MM.1S (cell line): ENCODE measurements at regions not wholly inside any gene's neighbourhood (a gene's known extent, or its start where the extent isn't known, plus 50 kb on each side); places are given as distances from the start of the nearest gene placed in this dataset.

Source experiments
- DNase-seq: peaks from one replicate; pipeline ENCODE4 v3.0.0-alpha.2; 2015
- H2AFZ ChIP-seq: fragments of 300-600 bp; sonication (generic); 2 replicates; pipeline ENCODE4 v1.6.0; 2016; ENCODE audit warnings: antibody characterized with exemption, low read length
- H3F3A ChIP-seq: fragments of 300-600 bp; sonication (generic); 2 replicates; pipeline ENCODE4 v1.6.1; 2016; ENCODE audit warnings: mild to moderate bottlenecking, antibody characterized with exemption, low read length, moderate library complexity, mixed read lengths; ENCODE audit not compliant: insufficient read depth
- H3K27ac ChIP-seq: fragments of 300-600 bp; sonication (generic); 2 replicates; pipeline ENCODE4 v1.5.1; 2016; ENCODE audit warnings: mild to moderate bottlenecking, low read length
- H3K27me3 ChIP-seq: fragments of 300-600 bp; sonication (generic); replicated peaks from 2 replicates; pipeline ENCODE4 v1.6.0; 2016; ENCODE audit warnings: low read length; ENCODE audit not compliant: insufficient read depth
- H3K36me3 ChIP-seq: fragments of 300-600 bp; sonication (generic); replicated peaks from 2 replicates; pipeline ENCODE4 v1.6.1; 2016; ENCODE audit warnings: mild to moderate bottlenecking, low read length, mixed read lengths; ENCODE audit not compliant: insufficient read depth
- H3K4me1 ChIP-seq: fragments of 300-600 bp; sonication (generic); 2 replicates; pipeline ENCODE4 v1.6.1; 2016; ENCODE audit warnings: low read length, mixed read lengths
- H3K4me2 ChIP-seq: fragments of 300-600 bp; sonication (generic); 2 replicates; pipeline ENCODE4 v1.6.0; 2016; ENCODE audit warnings: low read depth, low read length
- H3K4me3 ChIP-seq: fragments of 300-600 bp; sonication (generic); 2 replicates; pipeline ENCODE4 v1.5.1; 2016; ENCODE audit warnings: low read length, mixed read lengths
- H3K79me2 ChIP-seq: fragments of 300-600 bp; sonication (generic); 2 replicates; pipeline ENCODE4 v1.6.1; 2016; ENCODE audit warnings: mixed run types, low read length, mixed read lengths
- H3K9ac ChIP-seq: fragments of 300-600 bp; sonication (generic); 2 replicates; pipeline ENCODE4 v1.6.1; 2016; ENCODE audit warnings: low read length, mixed read lengths
- H3K9me2 ChIP-seq: fragments of 300-600 bp; sonication (generic); replicated peaks from 2 replicates; pipeline ENCODE4 v1.6.1; 2016; ENCODE audit warnings: mild to moderate bottlenecking, low read length, mixed read lengths; ENCODE audit not compliant: insufficient read depth
- H3K9me3 ChIP-seq: fragments of 300-600 bp; sonication (generic); replicated peaks from 2 replicates; pipeline ENCODE4 v1.6.1; 2016; ENCODE audit warnings: mild to moderate bottlenecking, low read length, mixed read lengths; ENCODE audit not compliant: insufficient read depth
- H4K20me1 ChIP-seq: fragments of 300-600 bp; sonication (generic); 2 replicates; pipeline ENCODE4 v1.6.1; 2016; ENCODE audit warnings: mild to moderate bottlenecking, low read length, moderate library complexity, mixed read lengths; ENCODE audit not compliant: insufficient read depth
- EZH2 ChIP-seq: fragments of 300-600 bp; sonication (generic); optimal IDR thresholded peaks from 2 replicates; pipeline ENCODE3; 2017; ENCODE audit warnings: low read depth, mild to moderate bottlenecking, antibody characterized with exemption, low read length, mixed read lengths
- EZH2phosphoT487 ChIP-seq: fragments of 300-600 bp; sonication (generic); IDR thresholded peaks from 2 replicates; pipeline ENCODE4 v1.6.1; 2018; ENCODE audit warnings: antibody characterized with exemption, low read length
- TF ChIP-seq, protein P1 (sequence below): fragments of 300-600 bp; sonication (generic); IDR thresholded peaks from 2 replicates; pipeline ENCODE4 v1.5.1; 2016; ENCODE audit warnings: antibody characterized with exemption, low read length, mixed read lengths

DNA sequence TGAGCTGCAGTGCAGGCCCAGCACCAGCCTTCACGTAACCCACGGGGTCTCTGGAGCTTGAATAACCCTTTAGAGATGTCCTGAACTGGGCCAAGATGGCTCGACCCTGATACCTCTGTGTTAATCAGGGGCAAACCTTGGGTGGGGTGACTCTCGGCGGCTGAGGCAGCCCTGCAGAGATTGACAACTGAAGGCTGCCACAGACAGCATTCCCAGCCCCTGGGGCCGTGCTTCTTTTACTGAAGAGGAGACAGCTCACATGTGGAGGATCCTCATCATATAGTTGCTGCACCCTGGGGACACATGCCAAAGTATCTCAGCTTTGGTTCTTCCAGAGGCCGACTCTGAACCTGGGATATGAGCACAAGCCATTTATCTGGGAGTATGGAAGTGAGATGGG is 57.3 kb upstream of the PTGFRN start:
- Histone ChIP-seq H3K36me3 (no peaks in the 10 kb centered on the region), H2AFZ (no peak overlapping the region), H3F3A (no peaks in the 10 kb centered on the region)

GRCh38 chr1:116852910-116853309 is 56.8 kb upstream of the PTGFRN start:
- Histone ChIP-seq H4K20me1 (no peaks in the 10 kb centered on the region), H3K36me3 (no peaks in the 10 kb centered on the region), H3K27me3 (no peaks in the 10 kb centered on the region), H3F3A (no peaks in the 10 kb centered on the region), H3K4me3 (no peak overlapping the region), H3K9ac (no peak overlapping the region), H3K4me2 (no peak overlapping the region), H3K27ac (no peak overlapping the region), H3K79me2 (no peaks in the 10 kb centered on the region), H3K4me1 (no peaks in the 10 kb centered on the region), H3K9me3 (no peaks in the 10 kb centered on the region), H2AFZ (no peak overlapping the region), H3K9me2 (no peaks in the 10 kb centered on the region)
- no peak for DNase-seq
- TF ChIP-seq EZH2phosphoT487 (no peak), EZH2 (no peak)
- TF ChIP-seq, protein P1, sequence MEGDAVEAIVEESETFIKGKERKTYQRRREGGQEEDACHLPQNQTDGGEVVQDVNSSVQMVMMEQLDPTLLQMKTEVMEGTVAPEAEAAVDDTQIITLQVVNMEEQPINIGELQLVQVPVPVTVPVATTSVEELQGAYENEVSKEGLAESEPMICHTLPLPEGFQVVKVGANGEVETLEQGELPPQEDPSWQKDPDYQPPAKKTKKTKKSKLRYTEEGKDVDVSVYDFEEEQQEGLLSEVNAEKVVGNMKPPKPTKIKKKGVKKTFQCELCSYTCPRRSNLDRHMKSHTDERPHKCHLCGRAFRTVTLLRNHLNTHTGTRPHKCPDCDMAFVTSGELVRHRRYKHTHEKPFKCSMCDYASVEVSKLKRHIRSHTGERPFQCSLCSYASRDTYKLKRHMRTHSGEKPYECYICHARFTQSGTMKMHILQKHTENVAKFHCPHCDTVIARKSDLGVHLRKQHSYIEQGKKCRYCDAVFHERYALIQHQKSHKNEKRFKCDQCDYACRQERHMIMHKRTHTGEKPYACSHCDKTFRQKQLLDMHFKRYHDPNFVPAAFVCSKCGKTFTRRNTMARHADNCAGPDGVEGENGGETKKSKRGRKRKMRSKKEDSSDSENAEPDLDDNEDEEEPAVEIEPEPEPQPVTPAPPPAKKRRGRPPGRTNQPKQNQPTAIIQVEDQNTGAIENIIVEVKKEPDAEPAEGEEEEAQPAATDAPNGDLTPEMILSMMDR = no peak

More for the DNA sequence above, 57.3 kb upstream of the PTGFRN start:
- H3K4me3 ChIP-seq = no peak overlapping the region
- H3K79me2 ChIP-seq = no peaks in the 10 kb centered on the region
- no peaks in the 10 kb centered on the region for H3K4me1 ChIP-seq
- H3K9me2 ChIP-seq = no peaks in the 10 kb centered on the region
- TF ChIP-seq EZH2 (no peak), EZH2phosphoT487 (no peak)
- TF ChIP-seq, protein P1 = no peak
- H3K27me3 ChIP-seq = no peaks in the 10 kb centered on the region
- H3K27ac ChIP-seq = no peak overlapping the region
- H3K9me3 ChIP-seq = no peaks in the 10 kb centered on the region
- H3K9ac ChIP-seq = no peak overlapping the region
- no peaks in the 10 kb centered on the region for H4K20me1 ChIP-seq
- DNase-seq = no peak
- H3K4me2 ChIP-seq = no peak overlapping the region

GRCh38 chr1:116853680-116854402 is 55.9 kb upstream of the PTGFRN start:
- Histone ChIP-seq H3K4me1 (no peaks in the 10 kb centered on the region), H3K9ac (no peak overlapping the region), H3K4me3 (no peak overlapping the region), H3K9me3 (no peaks in the 10 kb centered on the region), H3K9me2 (no peaks in the 10 kb centered on the region), H3K4me2 (no peak overlapping the region), H4K20me1 (no peaks in the 10 kb centered on the region), H3F3A (no peaks in the 10 kb centered on the region), H3K27ac (no peak overlapping the region), H2AFZ (peak overlapping the region; percentile 34; the same call in 1 of the 2 replicates), H3K79me2 (no peaks in the 10 kb centered on the region), H3K27me3 (no peaks in the 10 kb centered on the region), H3K36me3 (no peaks in the 10 kb centered on the region)
- TF ChIP-seq EZH2phosphoT487 (no peak), EZH2 (no peak)
- TF ChIP-seq, protein P1 = no peak
- peak; percentile 31 for DNase-seq
